GM21526 (cell line): ENCODE measurements at regions not wholly inside any gene's neighbourhood (a gene's known extent, or its start where the extent isn't known, plus 50 kb on each side); places are given as distances from the start of the nearest gene placed in this dataset.
A peak's percentile ranks its signal among the peaks of the same experiment; 100 is the strongest.
"Not testable (repeated sequence)": the region's sequence is repeated elsewhere in the genome, so short reads cannot be mapped to it uniquely, and the experiment has no call there.

Source experiments
- ATAC-seq: cut with Tn5 transposase; IDR thresholded peaks from one replicate; pipeline ENCODE4 v1.9.1; 2021; ENCODE audit warnings: moderate library complexity; ENCODE audit not compliant: unreplicated experiment, low FRiP score

GRCh38 chr3:103134023-103134724 is 699.4 kb downstream of the ZPLD1 start:
- no peak for ATAC-seq

DNA sequence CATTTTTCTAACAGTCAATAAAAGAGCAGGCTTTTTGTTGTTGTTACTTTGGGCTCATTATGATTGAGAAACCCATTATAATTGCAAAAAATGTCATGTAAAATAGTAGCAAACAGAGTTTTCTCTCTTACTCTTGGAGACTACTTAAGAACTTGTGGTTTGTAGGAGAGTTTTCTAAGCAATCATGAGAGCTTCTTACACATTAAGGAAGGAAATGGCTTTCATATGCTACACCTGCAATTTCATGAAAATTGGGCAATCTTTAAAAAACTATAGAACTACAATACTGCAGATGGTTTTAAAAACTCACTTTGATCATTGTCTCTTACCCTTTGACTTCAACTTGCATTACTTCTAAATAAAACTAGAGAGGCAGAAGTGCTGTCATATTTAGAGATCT is 701.8 kb downstream of the ZPLD1 start:
- no peak for ATAC-seq

DNA sequence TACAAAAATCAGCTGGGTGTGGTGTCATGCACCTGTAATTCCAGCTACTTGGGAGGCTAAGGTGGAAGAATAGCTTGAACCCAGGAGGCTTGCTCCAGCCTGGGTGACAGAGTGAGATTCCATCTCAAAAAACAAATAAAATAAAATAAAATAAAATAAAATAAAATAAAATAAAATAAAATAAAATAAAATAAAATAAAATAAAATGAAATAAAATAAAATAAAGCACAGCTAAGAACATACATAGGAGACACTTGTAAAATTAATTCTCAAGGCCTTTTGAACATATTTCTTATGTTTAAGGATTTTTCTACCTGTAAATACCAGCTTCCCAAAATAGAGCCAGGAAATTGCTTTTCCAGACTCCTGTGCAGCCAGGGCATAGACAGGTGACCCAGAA is 703.0 kb downstream of the ZPLD1 start:
- no peak for ATAC-seq

GRCh38 chr3:103158183-103158582 is 723.4 kb downstream of the ZPLD1 start:
- no peak for ATAC-seq

- no peak for ATAC-seq
Measured at GRCh38 chr3:103166890-103167289, 732.1 kb downstream of the ZPLD1 start.

GRCh38 chr3:103167850-103168249 is 733.0 kb downstream of the ZPLD1 start:
- ATAC-seq, result no peak

- ATAC-seq, result no peak
Measured at GRCh38 chr3:103169289-103169688, 734.5 kb downstream of the ZPLD1 start.

DNA sequence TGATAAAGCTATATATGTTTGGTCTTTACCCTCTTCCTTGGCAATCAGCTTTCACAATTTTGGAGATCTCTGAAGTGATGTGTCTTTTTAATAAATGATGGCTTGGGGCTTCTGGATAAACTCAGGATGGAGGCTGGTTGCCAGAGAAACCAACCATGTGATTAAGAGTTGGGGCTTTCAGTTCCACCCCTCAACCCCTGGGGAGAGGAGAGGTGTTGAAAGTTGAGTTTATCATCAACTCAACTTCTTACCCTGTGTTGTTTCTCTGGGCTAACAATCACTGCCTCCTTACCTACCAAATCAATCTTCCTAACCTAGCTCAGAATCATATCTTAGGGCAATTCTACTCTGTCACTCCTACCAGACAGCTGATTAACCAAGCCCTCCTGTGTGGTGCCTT is 735.8 kb downstream of the ZPLD1 start:
- ATAC-seq, result no peak

GRCh38 chr3:103173940-103174339 is 739.1 kb downstream of the ZPLD1 start:
- no peak for ATAC-seq

- no peak for ATAC-seq
Measured at GRCh38 chr3:103181160-103181559, 746.3 kb downstream of the ZPLD1 start.

GRCh38 chr3:103184772-103185171 is 750.0 kb downstream of the ZPLD1 start:
- no peak for ATAC-seq

- no peak for ATAC-seq
Measured at GRCh38 chr3:103189941-103190340, 755.1 kb downstream of the ZPLD1 start.

GRCh38 chr3:103195216-103195615 is 760.4 kb downstream of the ZPLD1 start:
- no peak for ATAC-seq

GRCh38 chr3:103203441-103203840 is 768.6 kb downstream of the ZPLD1 start:
- ATAC-seq, result no peak

DNA sequence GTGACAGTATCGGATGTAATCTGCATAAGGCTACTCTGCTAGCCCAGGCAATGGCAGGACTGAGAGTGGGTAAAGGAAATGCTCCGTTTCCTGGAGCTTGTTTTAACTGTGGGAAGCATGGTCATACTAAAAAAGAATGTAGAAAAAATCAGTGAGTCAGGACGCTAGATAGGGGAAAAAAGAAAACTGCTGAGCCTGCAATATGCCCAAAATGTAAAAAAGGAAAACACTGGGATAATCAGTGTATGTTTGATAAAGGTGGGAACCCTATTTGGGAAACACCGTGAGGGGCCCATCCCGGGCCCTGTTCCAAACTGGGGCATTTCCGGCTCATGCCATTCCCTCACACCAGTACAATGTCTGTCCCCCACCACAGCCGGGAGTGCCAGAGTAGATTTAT is 775.8 kb downstream of the ZPLD1 start:
- ATAC-seq, result no peak

GRCh38 chr3:103218146-103218545 is 783.3 kb downstream of the ZPLD1 start:
- ATAC-seq, result peak; percentile 100

DNA sequence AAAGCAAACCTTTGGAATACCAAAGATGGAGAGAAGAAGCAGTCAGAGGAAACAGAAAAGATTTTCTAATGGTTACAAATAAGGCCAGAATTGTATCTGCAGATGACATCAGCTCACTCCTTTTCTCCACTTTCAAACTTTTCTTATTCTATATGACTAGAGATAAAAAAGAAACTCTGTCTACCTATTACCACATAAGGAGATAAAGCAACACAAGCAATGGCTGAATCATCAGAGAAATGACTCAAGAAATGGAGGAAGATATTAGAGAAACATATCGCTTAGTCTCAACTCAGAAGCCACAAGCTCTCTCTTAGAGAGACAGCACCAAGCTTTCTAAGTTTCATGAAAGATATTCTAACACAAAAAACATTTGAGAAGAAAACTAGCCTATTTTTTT is 784.0 kb downstream of the ZPLD1 start:
- peak; percentile 42 for ATAC-seq

- no peak for ATAC-seq
Measured at GRCh38 chr3:103227651-103228050, 792.8 kb downstream of the ZPLD1 start.

- ATAC-seq, result no peak
Measured at GRCh38 chr3:103247459-103247858, 812.6 kb downstream of the ZPLD1 start.

- ATAC-seq, result not testable (repeated sequence)
Measured at GRCh38 chr3:103254827-103255226, 820.0 kb downstream of the ZPLD1 start.

GRCh38 chr3:103269287-103269686 is 834.5 kb downstream of the ZPLD1 start:
- ATAC-seq, result no peak

- ATAC-seq, result no peak
Measured at GRCh38 chr3:103271575-103271974, 836.8 kb downstream of the ZPLD1 start.
